ENCODE measurements at regions not wholly inside any gene's neighbourhood (a gene's known extent, or its start where the extent isn't known, plus 50 kb on each side); places are given as distances from the start of the nearest gene placed in this dataset.

GRCh38 chr11:95653099-95653498 lies 136.5 kb downstream of the FAM76B start:
- H3K27ac ChIP-seq, result no peak overlapping the region
- 91 to 97% (median 95%) methylated on average over 5 of the region's 5 CpGs for WGBS, 5 donors
- TF ChIP-seq POLR2A (IDR thresholded peaks at IDR 0.05) (no peak), POLR2AphosphoS5 (IDR thresholded peaks at IDR 0.05) (no peak), CTCF (IDR thresholded peaks at IDR 0.05 in 8 of 11, conservative IDR thresholded peaks at IDR 0.05 in 3 of 11) (no peak)
- no peaks in the 10 kb centered on the region for H3K27me3 ChIP-seq (replicated peaks in 1 of 7)
- DNase-seq, result no peak
- intact Hi-C loops (cut with DNase I; ENCODE audit: low total_unique reads), result no loop called here
- no peaks in the 10 kb centered on the region for H3K36me3 ChIP-seq
- H3K4me1 ChIP-seq, result peaks cover 0 to 11% (median 3%) of the 10 kb centered on the region in 6 donors
- H3K4me3 ChIP-seq, result no peak overlapping the region
- no peaks in the 10 kb centered on the region for H3K9me3 ChIP-seq

GRCh38 chr11:95652002-95652472 lies 137.5 kb downstream of the FAM76B start:
- H3K36me3 ChIP-seq, result no peaks in the 10 kb centered on the region
- 29 to 49% (median 39%) methylated on average over 3 of the region's 3 CpGs for WGBS, 5 donors
- peaks cover 0 to 11% (median 3%) of the 10 kb centered on the region in 6 donors for H3K4me1 ChIP-seq
- no peaks in the 10 kb centered on the region for H3K9me3 ChIP-seq
- DNase-seq, result no peak
- TF ChIP-seq POLR2AphosphoS5 (IDR thresholded peaks at IDR 0.05) (no peak), POLR2A (IDR thresholded peaks at IDR 0.05) (no peak), CTCF (IDR thresholded peaks at IDR 0.05 in 8 of 11, conservative IDR thresholded peaks at IDR 0.05 in 3 of 11) (no peak)
- H3K27ac ChIP-seq, result no peak overlapping the region
- no peaks in the 10 kb centered on the region for H3K27me3 ChIP-seq (replicated peaks in 1 of 7)
- intact Hi-C loops (cut with DNase I; ENCODE audit: low total_unique reads), result no loop called here
- no peak overlapping the region for H3K4me3 ChIP-seq

- H3K27ac ChIP-seq, result no peak overlapping the region
- H3K27me3 ChIP-seq (replicated peaks in 1 of 7), result no peaks in the 10 kb centered on the region
- no peak overlapping the region for H3K4me3 ChIP-seq
- peaks cover 0 to 8% (median 5%) of the 10 kb centered on the region in 8 donors for H3K9me3 ChIP-seq
- no peak for DNase-seq
- WGBS, 5 donors, result 30 to 57% (median 52%) methylated on average over 1 of the region's 1 CpG
- intact Hi-C loops (cut with DNase I; ENCODE audit: low total_unique reads), result no loop called here
- H3K4me1 ChIP-seq, result peaks cover 0 to 11% (median 3%) of the 10 kb centered on the region in 6 donors
- TF ChIP-seq CTCF (IDR thresholded peaks at IDR 0.05 in 8 of 11, conservative IDR thresholded peaks at IDR 0.05 in 3 of 11) (no peak), POLR2AphosphoS5 (IDR thresholded peaks at IDR 0.05) (no peak), POLR2A (IDR thresholded peaks at IDR 0.05) (no peak)
- H3K36me3 ChIP-seq, result no peaks in the 10 kb centered on the region
These were observed 139.3 kb downstream of the FAM76B start for GRCh38 chr11:95650276-95650675.

- Histone ChIP-seq H3K9me3 (peaks cover 0 to 8% (median 5%) of the 10 kb centered on the region in 8 donors), H3K27ac (no peak overlapping the region), H3K4me1 (peaks cover 0 to 11% (median 3%) of the 10 kb centered on the region in 6 donors), H3K36me3 (no peaks in the 10 kb centered on the region), H3K27me3 (replicated peaks in 1 of 7) (no peaks in the 10 kb centered on the region), H3K4me3 (no peak overlapping the region)
- DNase-seq, result no peak
- WGBS, 5 donors, result 78 to 84% (median 81%) methylated on average over 2 of the region's 2 CpGs
- intact Hi-C loops (cut with DNase I; ENCODE audit: low total_unique reads), result no loop called here
- TF ChIP-seq POLR2A (IDR thresholded peaks at IDR 0.05) (no peak), CTCF (IDR thresholded peaks at IDR 0.05 in 8 of 11, conservative IDR thresholded peaks at IDR 0.05 in 3 of 11) (no peak), POLR2AphosphoS5 (IDR thresholded peaks at IDR 0.05) (no peak)
These were observed 141.7 kb downstream of the FAM76B start for GRCh38 chr11:95647871-95648270.

Measured in spleen (tissue), 11 donors.